Tibial nerve (tissue), 4 donors: ENCODE measurements at regions not wholly inside any gene's neighbourhood (a gene's known extent, or its start where the extent isn't known, plus 50 kb on each side); places are given as distances from the start of the nearest gene placed in this dataset.
A peak's percentile ranks its signal among the peaks of the same experiment; 100 is the strongest.

Source experiments
- DNase-seq, 2 donors: peaks; one replicate each; pipeline ENCODE4 v3.0.0-alpha.2; 2019; ENCODE audit warnings: low spot score in 2 of 2
- H3K27ac ChIP-seq, 4 donors: fragments of 200-600 bp; sonication (generic) in 3 of 4; one replicate each; pipeline ENCODE4 v1.5.1; 2017 to 2019; ENCODE audit warnings: mild to moderate bottlenecking in 1 of 4
- H3K27me3 ChIP-seq, 2 donors: fragments of 200-600 bp; sonication (generic) in 1 of 2; one replicate each; pipeline versions ENCODE4 v1.5.1 to v1.6.0; 2017 to 2019
- H3K36me3 ChIP-seq, 3 donors: fragments of 200-600 bp; sonication (generic); one replicate each; pipeline ENCODE4 v1.5.1; 2018 to 2019
- H3K4me1 ChIP-seq, 4 donors: fragments of 200-600 bp; sonication (generic) in 3 of 4; one replicate each; pipeline ENCODE4 v1.5.1; 2017 to 2019
- H3K4me3 ChIP-seq, 4 donors: fragments of 200-600 bp; sonication (generic) in 3 of 4; one replicate each; pipeline ENCODE4 v1.5.1; 2017 to 2019; ENCODE audit warnings: mild to moderate bottlenecking in 1 of 4, moderate library complexity in 1 of 4
- H3K9me3 ChIP-seq, 4 donors: fragments of 200-600 bp; sonication (generic) in 3 of 4; one replicate each; pipeline ENCODE4 v1.5.1; 2017 to 2019
- CTCF ChIP-seq, 5 experiments: fragments of 200-600 bp in 3 of 5; fragments of 450-650 bp in 2 of 5; sonication (generic) in 3 of 5; IDR thresholded peaks; one replicate each; pipeline ENCODE4 v1.5.1; 2016 to 2019; ENCODE audit warnings: antibody characterized with exemption in 5 of 5, mild to moderate bottlenecking in 3 of 5, moderate library complexity in 2 of 5
- EP300 ChIP-seq, 2 donors: sonication (generic); formaldehyde crosslinking; IDR thresholded peaks; one replicate each; pipeline ENCODE4 v1.6.1; 2017; ENCODE audit warnings: antibody characterized with exemption in 2 of 2, mild to moderate bottlenecking in 1 of 2
- POLR2A ChIP-seq, 2 donors: fragments of 450-650 bp; IDR thresholded peaks; one replicate each; pipeline ENCODE4 v1.6.1; 2017; ENCODE audit warnings: antibody characterized with exemption in 2 of 2, mild to moderate bottlenecking in 2 of 2, moderate library complexity in 2 of 2
- WGBS, 2 donors: methylation state at CpG; one replicate each; pipeline ENCODE4 v1.1.5; 2018; 5-methylcytosine and 5-hydroxymethylcytosine counted together

GRCh38 chr7:106968160-106968559 is 76.3 kb upstream of the PRKAR2B start:
- DNase-seq, result no peak
- H3K27ac ChIP-seq, result no peak overlapping the region
- 57 to 70% methylated on average over 5 of the region's 5 CpGs for WGBS, 2 donors
- TF ChIP-seq POLR2A (IDR thresholded peaks at IDR 0.05) (no peak), CTCF (IDR thresholded peaks at IDR 0.05) (no peak), EP300 (IDR thresholded peaks at IDR 0.05) (no peak)
- H3K9me3 ChIP-seq, result no peaks in the 10 kb centered on the region
- H3K4me3 ChIP-seq, result no peak overlapping the region
- H3K27me3 ChIP-seq, result no peaks in the 10 kb centered on the region
- H3K4me1 ChIP-seq, result no peaks in the 10 kb centered on the region
- no peaks in the 10 kb centered on the region for H3K36me3 ChIP-seq

GRCh38 chr7:106978425-106979420 is 65.8 kb upstream of the PRKAR2B start:
- Histone ChIP-seq H3K36me3 (no peaks in the 10 kb centered on the region), H3K4me3 (no peak overlapping the region), H3K9me3 (no peaks in the 10 kb centered on the region), H3K4me1 (peaks cover 0 to 7% (median 0%) of the 10 kb centered on the region in 4 donors), H3K27me3 (no peaks in the 10 kb centered on the region), H3K27ac (peak overlapping the region in 2 of 4 donors; percentile 9 to 51)
- DNase-seq, result no peak
- WGBS, 2 donors, result 67 to 77% methylated on average over 10 of the region's 10 CpGs
- no peak for TF ChIP-seq CTCF (IDR thresholded peaks at IDR 0.05)
- TF ChIP-seq POLR2A (IDR thresholded peaks at IDR 0.05), result no peak
- TF ChIP-seq EP300 (IDR thresholded peaks at IDR 0.05), result no peak

- no peak for TF ChIP-seq CTCF (IDR thresholded peaks at IDR 0.05)
- TF ChIP-seq EP300 (IDR thresholded peaks at IDR 0.05), result peak in 1 of 2 donors; percentile 31
- Histone ChIP-seq H3K9me3 (no peaks in the 10 kb centered on the region), H3K36me3 (no peaks in the 10 kb centered on the region), H3K27me3 (no peaks in the 10 kb centered on the region), H3K4me3 (no peak overlapping the region), H3K27ac (peak overlapping the region in 2 of 4 donors; percentile 8 to 51), H3K4me1 (peaks cover 0 to 7% (median 0%) of the 10 kb centered on the region in 4 donors)
- DNase-seq, result peak in 1 of 2 donors; percentile 22
- WGBS, 2 donors, result 58 to 69% methylated on average over 9 of the region's 9 CpGs
These were observed 64.8 kb upstream of the PRKAR2B start for GRCh38 chr7:106979551-106980357.

GRCh38 chr7:106980358-106980685 is 64.2 kb upstream of the PRKAR2B start:
- no peak overlapping the region for H3K4me3 ChIP-seq
- no peaks in the 10 kb centered on the region for H3K36me3 ChIP-seq
- H3K27ac ChIP-seq, result no peak overlapping the region
- TF ChIP-seq CTCF (IDR thresholded peaks at IDR 0.05), result no peak
- TF ChIP-seq POLR2A (IDR thresholded peaks at IDR 0.05), result no peak
- TF ChIP-seq EP300 (IDR thresholded peaks at IDR 0.05), result no peak
- peaks cover 0 to 7% (median 0%) of the 10 kb centered on the region in 4 donors for H3K4me1 ChIP-seq
- no peaks in the 10 kb centered on the region for H3K9me3 ChIP-seq
- no peaks in the 10 kb centered on the region for H3K27me3 ChIP-seq
- no peak for DNase-seq
- 92 to 95% methylated on average over 3 of the region's 3 CpGs for WGBS, 2 donors

GRCh38 chr7:106982415-106982814 is 62.1 kb upstream of the PRKAR2B start:
- Histone ChIP-seq H3K27me3 (no peaks in the 10 kb centered on the region), H3K4me3 (no peak overlapping the region), H3K9me3 (no peaks in the 10 kb centered on the region), H3K27ac (no peak overlapping the region), H3K4me1 (peaks cover 0 to 7% (median 0%) of the 10 kb centered on the region in 4 donors), H3K36me3 (no peaks in the 10 kb centered on the region)
- TF ChIP-seq CTCF (IDR thresholded peaks at IDR 0.05) (no peak), EP300 (IDR thresholded peaks at IDR 0.05) (no peak), POLR2A (IDR thresholded peaks at IDR 0.05) (no peak)
- no peak for DNase-seq
- WGBS, 2 donors, result 56 to 58% methylated on average over 7 of the region's 7 CpGs
